ACHN (cell line): ENCODE measurements at regions not wholly inside any gene's neighbourhood (a gene's known extent, or its start where the extent isn't known, plus 50 kb on each side); places are given as distances from the start of the nearest gene placed in this dataset.

ENCODE experiments used
- DNase-seq: peaks from one replicate; pipeline ENCODE4 v3.0.0-alpha.2; 2015
- in situ Hi-C: cut with HindIII; loops from 2 replicates; pipeline ENCODE4 v1.10.0; 2017; ENCODE audit warnings: low sequenced_read_pairs, low pct_ligation_motif_present, low pct_unique_long_range_greater_than_20kb

GRCh38 chr7:33698692-33699128, 206.6 kb upstream of the BMPER start:
- in situ Hi-C loops, result no loop called here
- DNase-seq, result no peak

- no peak for DNase-seq
- in situ Hi-C loops, result no loop called here
Observed at GRCh38 chr7:33700001-33700899, 205.1 kb upstream of the BMPER start.

GRCh38 chr7:33701189-33701740, 204.1 kb upstream of the BMPER start:
- in situ Hi-C loops, result no loop called here
- no peak for DNase-seq

GRCh38 chr7:33701927-33702326, 203.4 kb upstream of the BMPER start:
- in situ Hi-C loops, result no loop called here
- no peak for DNase-seq

GRCh38 chr7:33702514-33703054, 202.8 kb upstream of the BMPER start:
- in situ Hi-C loops, result no loop called here
- no peak for DNase-seq

GRCh38 chr7:33705333-33705833, 200.0 kb upstream of the BMPER start:
- DNase-seq, result no peak
- in situ Hi-C loops, result no loop called here

- no peak for DNase-seq
- in situ Hi-C loops, result no loop called here
Observed at GRCh38 chr7:33706186-33706585, 199.2 kb upstream of the BMPER start.

GRCh38 chr7:33706771-33707200, 198.6 kb upstream of the BMPER start:
- no peak for DNase-seq
- in situ Hi-C loops, result no loop called here

GRCh38 chr7:33707427-33707826, 197.9 kb upstream of the BMPER start:
- DNase-seq, result no peak
- in situ Hi-C loops, result no loop called here

- no peak for DNase-seq
- in situ Hi-C loops, result no loop called here
Observed at GRCh38 chr7:33710608-33711007, 194.7 kb upstream of the BMPER start.

- DNase-seq, result no peak
- in situ Hi-C loops, result no loop called here
Observed at GRCh38 chr7:33711231-33712019, 193.9 kb upstream of the BMPER start.

- DNase-seq, result no peak
- in situ Hi-C loops, result no loop called here
Observed at GRCh38 chr7:33712020-33712414, 193.3 kb upstream of the BMPER start.

GRCh38 chr7:33714208-33714607, 191.1 kb upstream of the BMPER start:
- no peak for DNase-seq
- in situ Hi-C loops, result no loop called here

GRCh38 chr7:33716581-33717477, 188.5 kb upstream of the BMPER start:
- in situ Hi-C loops, result no loop called here
- DNase-seq, result peak; percentile 64

GRCh38 chr7:33719059-33719581, 186.2 kb upstream of the BMPER start:
- DNase-seq, result no peak
- in situ Hi-C loops, result no loop called here

GRCh38 chr7:33720139-33720538, 185.2 kb upstream of the BMPER start:
- in situ Hi-C loops, result no loop called here
- no peak for DNase-seq

- no peak for DNase-seq
- in situ Hi-C loops, result no loop called here
Observed at GRCh38 chr7:33720870-33721269, 184.5 kb upstream of the BMPER start.

- DNase-seq, result no peak
- in situ Hi-C loops, result no loop called here
Observed at GRCh38 chr7:33721895-33722294, 183.4 kb upstream of the BMPER start.
